GM23338 (cell line): ENCODE measurements at regions not wholly inside any gene's neighbourhood (a gene's known extent, or its start where the extent isn't known, plus 50 kb on each side); places are given as distances from the start of the nearest gene placed in this dataset.

Source experiments
- ATAC-seq: fragments of 200-7000 bp; cut with Tn5 transposase; 3 replicates; pipeline ENCODE4 v1.9.1; 2020
- DNase-seq: peaks from one replicate; pipeline ENCODE4 v3.0.0-alpha.2; 2015; ENCODE audit warnings: low spot score
- H2AFZ ChIP-seq: fragments of 200-600 bp; sonication (generic); 2 replicates; pipeline ENCODE4 v1.8.0; 2016; ENCODE audit warnings: antibody characterized with exemption, mild to moderate bottlenecking, moderate library complexity
- H3F3A ChIP-seq: fragments of 200-600 bp; sonication (generic); replicated peaks from 2 replicates; pipeline ENCODE4 v1.8.0; 2017; ENCODE audit warnings: antibody characterized with exemption, mixed run types, low read depth
- H3K27ac ChIP-seq: fragments of 200-600 bp; sonication (generic); 2 replicates; pipeline ENCODE4 v1.6.1; 2016; ENCODE audit warnings: low read depth
- H3K27me3 ChIP-seq: fragments of 200-600 bp; sonication (generic); 2 replicates; pipeline ENCODE4 v1.8.0; 2016; ENCODE audit warnings: mild to moderate bottlenecking, mixed run types, moderate library complexity; ENCODE audit not compliant: insufficient read depth
- H3K36me3 ChIP-seq: fragments of 200-600 bp; sonication (generic); 2 replicates; pipeline ENCODE4 v1.8.0; 2016; ENCODE audit warnings: mild to moderate bottlenecking; ENCODE audit not compliant: insufficient read depth
- H3K4me1 ChIP-seq: fragments of 200-600 bp; sonication (generic); 2 replicates; pipeline ENCODE4 v1.8.0; 2016; ENCODE audit warnings: mild to moderate bottlenecking, moderate library complexity; ENCODE audit not compliant: insufficient read depth
- H3K4me2 ChIP-seq: fragments of 200-600 bp; sonication (generic); 2 replicates; pipeline ENCODE4 v1.7.1; 2017; ENCODE audit warnings: mixed run types
- H3K4me3 ChIP-seq: fragments of 200-600 bp; sonication (generic); 2 replicates; pipeline ENCODE4 v1.6.1; 2016; ENCODE audit warnings: mixed run types
- H3K79me2 ChIP-seq: fragments of 200-600 bp; sonication (generic); replicated peaks from 2 replicates; pipeline ENCODE4 v1.8.0; 2017; ENCODE audit warnings: mild to moderate bottlenecking; ENCODE audit not compliant: insufficient read depth
- H3K9me2 ChIP-seq: fragments of 200-600 bp; sonication (generic); 2 replicates; pipeline ENCODE4 v1.8.0; 2017; ENCODE audit not compliant: insufficient read depth
- H4K20me1 ChIP-seq: fragments of 200-600 bp; sonication (generic); replicated peaks from 2 replicates; pipeline ENCODE4 v1.8.0; 2017; ENCODE audit warnings: mild to moderate bottlenecking; ENCODE audit not compliant: insufficient read depth
- H3K27ac Mint-ChIP-seq: 2 replicates; pipeline ENCODE4 v1.8.0; 2020; ENCODE audit warnings: inconsistent platforms, mild to moderate bottlenecking, moderate library complexity, mixed read lengths
- H3K27me3 Mint-ChIP-seq: 3 replicates; pipeline ENCODE4 v1.8.0; 2022; ENCODE audit warnings: low read depth, mild to moderate bottlenecking, moderate library complexity, mixed read lengths, inconsistent platforms; ENCODE audit not compliant: insufficient read depth, poor library complexity
- H3K36me3 Mint-ChIP-seq: 3 replicates; pipeline ENCODE4 v1.8.0; 2021; ENCODE audit warnings: low read depth, mild to moderate bottlenecking, inconsistent platforms, moderate library complexity, mixed read lengths
- H3K4me1 Mint-ChIP-seq: 3 replicates; pipeline ENCODE4 v1.8.0; 2020; ENCODE audit warnings: mild to moderate bottlenecking, inconsistent platforms, mixed read lengths
- H3K4me3 Mint-ChIP-seq: 3 replicates; pipeline ENCODE4 v1.8.0; 2021; ENCODE audit warnings: moderate library complexity, mild to moderate bottlenecking, inconsistent platforms, mixed read lengths
- H3K9me3 Mint-ChIP-seq: 3 replicates; pipeline ENCODE4 v1.8.0; 2020; ENCODE audit warnings: moderate library complexity, mild to moderate bottlenecking, inconsistent platforms, mixed read lengths
- CREB1 ChIP-seq: fragments of 250-450 bp; sonication (Bioruptor Pico); IDR thresholded peaks from 2 replicates; pipeline ENCODE4 v1.5.0; 2020; ENCODE audit warnings: low read depth, mild to moderate bottlenecking, moderate library complexity
- EZH2 ChIP-seq: fragments of 200-600 bp; sonication (generic); IDR thresholded peaks from one replicate; pipeline ENCODE4 v1.8.0; 2017; ENCODE audit warnings: antibody characterized with exemption, mild to moderate bottlenecking, low read depth; ENCODE audit not compliant: unreplicated experiment
- EZH2phosphoT487 ChIP-seq: fragments of 200-600 bp; sonication (generic); IDR thresholded peaks from one replicate; pipeline ENCODE4 v1.8.1; 2018; ENCODE audit warnings: antibody characterized with exemption; ENCODE audit not compliant: unreplicated experiment
- NANOG ChIP-seq: IDR thresholded peaks from 2 replicates; pipeline ENCODE4 v1.6.1; 2016; ENCODE audit warnings: antibody characterized with exemption, borderline replicate concordance
- POLR2AphosphoS5 ChIP-seq: IDR thresholded peaks from 2 replicates; pipeline ENCODE4 v1.6.1; 2016; ENCODE audit warnings: antibody characterized with exemption, low read depth
- STAT1 ChIP-seq: IDR thresholded peaks from one replicate; pipeline ENCODE4 v1.6.1; 2016; ENCODE audit warnings: antibody characterized with exemption; ENCODE audit not compliant: unreplicated experiment
- ZNF114 ChIP-seq: fragments of 250-450 bp; sonication (Bioruptor Pico); IDR thresholded peaks from 2 replicates; pipeline ENCODE4 v1.5.0; 2020; ENCODE audit warnings: mild to moderate bottlenecking, moderate library complexity
- ZNF331 ChIP-seq: fragments of 250-450 bp; sonication (Bioruptor Pico); IDR thresholded peaks from 2 replicates; pipeline ENCODE4 v1.5.0; 2020; ENCODE audit warnings: low read depth, mild to moderate bottlenecking, moderate library complexity
- TF ChIP-seq, protein P1 (sequence below): fragments of 250-450 bp; sonication (Bioruptor Pico); IDR thresholded peaks from 2 replicates; pipeline ENCODE4 v1.5.0; 2020; ENCODE audit warnings: mild to moderate bottlenecking, moderate library complexity
- TF ChIP-seq, protein P2 (sequence below): IDR thresholded peaks from one replicate; pipeline ENCODE4 v1.6.1; 2018; ENCODE audit warnings: antibody characterized with exemption; ENCODE audit not compliant: unreplicated experiment

DNA sequence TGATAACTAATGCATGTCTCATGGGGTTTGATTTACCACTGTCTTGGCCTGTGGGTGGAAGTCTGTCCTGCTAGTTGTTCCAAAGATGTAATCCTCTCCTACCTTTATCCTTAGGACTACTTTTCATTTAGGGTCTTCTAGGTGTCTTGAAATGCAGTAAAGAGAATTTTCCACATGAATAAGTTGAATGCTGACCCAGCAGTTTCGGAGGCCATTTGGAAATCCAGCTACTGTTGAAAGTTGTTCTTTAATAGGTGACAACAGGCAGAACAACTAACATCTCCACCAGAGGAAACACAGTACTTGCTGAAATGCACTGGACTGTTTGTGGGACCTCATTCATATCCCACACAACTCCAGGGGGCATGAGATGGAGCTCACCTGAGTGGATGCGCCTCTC is 478.1 kb downstream of the BTBD3 start:
- H3K36me3 ChIP-seq: no peaks in the 10 kb centered on the region
- DNase-seq: no peak
- H3K4me1 Mint-ChIP-seq: no peaks in the 10 kb centered on the region
- H3K4me3 Mint-ChIP-seq: no peak overlapping the region
- H3K27me3 Mint-ChIP-seq: no peaks in the 10 kb centered on the region
- H3K9me3 Mint-ChIP-seq: no peaks in the 10 kb centered on the region; the same call in 2 of the 3 replicates
- H3K4me2 ChIP-seq: no peak overlapping the region
- no peak overlapping the region for H3K4me3 ChIP-seq
- 0 out of 2 replicates have a peak, but pooled peaks cover 3% of the 10 kb centered on the region for H4K20me1 ChIP-seq
- H3K36me3 Mint-ChIP-seq: no peaks in the 10 kb centered on the region
- no peak overlapping the region for H2AFZ ChIP-seq
- no peak overlapping the region for H3K27ac Mint-ChIP-seq
- no peaks in the 10 kb centered on the region for H3K4me1 ChIP-seq
- H3K9me2 ChIP-seq: peaks cover 17% of the 10 kb centered on the region
- no peak overlapping the region for H3K27ac ChIP-seq
- no peaks in the 10 kb centered on the region for H3F3A ChIP-seq
- no peak for TF ChIP-seq NANOG
- TF ChIP-seq, protein P1, sequence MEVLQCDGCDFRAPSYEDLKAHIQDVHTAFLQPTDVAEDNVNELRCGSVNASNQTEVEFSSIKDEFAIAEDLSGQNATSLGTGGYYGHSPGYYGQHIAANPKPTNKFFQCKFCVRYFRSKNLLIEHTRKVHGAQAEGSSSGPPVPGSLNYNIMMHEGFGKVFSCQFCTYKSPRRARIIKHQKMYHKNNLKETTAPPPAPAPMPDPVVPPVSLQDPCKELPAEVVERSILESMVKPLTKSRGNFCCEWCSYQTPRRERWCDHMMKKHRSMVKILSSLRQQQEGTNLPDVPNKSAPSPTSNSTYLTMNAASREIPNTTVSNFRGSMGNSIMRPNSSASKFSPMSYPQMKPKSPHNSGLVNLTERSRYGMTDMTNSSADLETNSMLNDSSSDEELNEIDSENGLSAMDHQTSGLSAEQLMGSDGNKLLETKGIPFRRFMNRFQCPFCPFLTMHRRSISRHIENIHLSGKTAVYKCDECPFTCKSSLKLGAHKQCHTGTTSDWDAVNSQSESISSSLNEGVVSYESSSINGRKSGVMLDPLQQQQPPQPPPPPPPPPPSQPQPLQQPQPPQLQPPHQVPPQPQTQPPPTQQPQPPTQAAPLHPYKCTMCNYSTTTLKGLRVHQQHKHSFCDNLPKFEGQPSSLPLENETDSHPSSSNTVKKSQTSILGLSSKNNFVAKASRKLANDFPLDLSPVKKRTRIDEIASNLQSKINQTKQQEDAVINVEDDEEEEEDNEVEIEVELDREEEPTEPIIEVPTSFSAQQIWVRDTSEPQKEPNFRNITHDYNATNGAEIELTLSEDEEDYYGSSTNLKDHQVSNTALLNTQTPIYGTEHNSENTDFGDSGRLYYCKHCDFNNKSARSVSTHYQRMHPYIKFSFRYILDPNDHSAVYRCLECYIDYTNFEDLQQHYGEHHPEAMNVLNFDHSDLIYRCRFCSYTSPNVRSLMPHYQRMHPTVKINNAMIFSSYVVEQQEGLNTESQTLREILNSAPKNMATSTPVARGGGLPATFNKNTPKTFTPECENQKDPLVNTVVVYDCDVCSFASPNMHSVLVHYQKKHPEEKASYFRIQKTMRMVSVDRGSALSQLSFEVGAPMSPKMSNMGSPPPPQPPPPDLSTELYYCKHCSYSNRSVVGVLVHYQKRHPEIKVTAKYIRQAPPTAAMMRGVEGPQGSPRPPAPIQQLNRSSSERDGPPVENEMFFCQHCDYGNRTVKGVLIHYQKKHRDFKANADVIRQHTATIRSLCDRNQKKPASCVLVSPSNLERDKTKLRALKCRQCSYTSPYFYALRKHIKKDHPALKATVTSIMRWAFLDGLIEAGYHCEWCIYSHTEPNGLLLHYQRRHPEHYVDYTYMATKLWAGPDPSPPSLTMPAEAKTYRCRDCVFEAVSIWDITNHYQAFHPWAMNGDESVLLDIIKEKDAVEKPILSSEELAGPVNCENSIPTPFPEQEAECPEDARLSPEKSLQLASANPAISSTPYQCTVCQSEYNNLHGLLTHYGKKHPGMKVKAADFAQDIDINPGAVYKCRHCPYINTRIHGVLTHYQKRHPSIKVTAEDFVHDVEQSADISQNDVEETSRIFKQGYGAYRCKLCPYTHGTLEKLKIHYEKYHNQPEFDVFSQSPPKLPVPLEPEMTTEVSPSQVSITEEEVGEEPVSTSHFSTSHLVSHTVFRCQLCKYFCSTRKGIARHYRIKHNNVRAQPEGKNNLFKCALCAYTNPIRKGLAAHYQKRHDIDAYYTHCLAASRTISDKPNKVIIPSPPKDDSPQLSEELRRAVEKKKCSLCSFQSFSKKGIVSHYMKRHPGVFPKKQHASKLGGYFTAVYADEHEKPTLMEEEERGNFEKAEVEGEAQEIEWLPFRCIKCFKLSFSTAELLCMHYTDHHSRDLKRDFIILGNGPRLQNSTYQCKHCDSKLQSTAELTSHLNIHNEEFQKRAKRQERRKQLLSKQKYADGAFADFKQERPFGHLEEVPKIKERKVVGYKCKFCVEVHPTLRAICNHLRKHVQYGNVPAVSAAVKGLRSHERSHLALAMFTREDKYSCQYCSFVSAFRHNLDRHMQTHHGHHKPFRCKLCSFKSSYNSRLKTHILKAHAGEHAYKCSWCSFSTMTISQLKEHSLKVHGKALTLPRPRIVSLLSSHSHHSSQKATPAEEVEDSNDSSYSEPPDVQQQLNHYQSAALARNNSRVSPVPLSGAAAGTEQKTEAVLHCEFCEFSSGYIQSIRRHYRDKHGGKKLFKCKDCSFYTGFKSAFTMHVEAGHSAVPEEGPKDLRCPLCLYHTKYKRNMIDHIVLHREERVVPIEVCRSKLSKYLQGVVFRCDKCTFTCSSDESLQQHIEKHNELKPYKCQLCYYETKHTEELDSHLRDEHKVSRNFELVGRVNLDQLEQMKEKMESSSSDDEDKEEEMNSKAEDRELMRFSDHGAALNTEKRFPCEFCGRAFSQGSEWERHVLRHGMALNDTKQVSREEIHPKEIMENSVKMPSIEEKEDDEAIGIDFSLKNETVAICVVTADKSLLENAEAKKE (CRISPR knock-in tag): no peak
- TF ChIP-seq ZNF114 (CRISPR knock-in tag): no peak
- no peak for TF ChIP-seq POLR2AphosphoS5
- TF ChIP-seq EZH2phosphoT487: no peak
- TF ChIP-seq ZNF331 (CRISPR knock-in tag): no peak
- TF ChIP-seq CREB1: no peak
- TF ChIP-seq, protein P2, sequence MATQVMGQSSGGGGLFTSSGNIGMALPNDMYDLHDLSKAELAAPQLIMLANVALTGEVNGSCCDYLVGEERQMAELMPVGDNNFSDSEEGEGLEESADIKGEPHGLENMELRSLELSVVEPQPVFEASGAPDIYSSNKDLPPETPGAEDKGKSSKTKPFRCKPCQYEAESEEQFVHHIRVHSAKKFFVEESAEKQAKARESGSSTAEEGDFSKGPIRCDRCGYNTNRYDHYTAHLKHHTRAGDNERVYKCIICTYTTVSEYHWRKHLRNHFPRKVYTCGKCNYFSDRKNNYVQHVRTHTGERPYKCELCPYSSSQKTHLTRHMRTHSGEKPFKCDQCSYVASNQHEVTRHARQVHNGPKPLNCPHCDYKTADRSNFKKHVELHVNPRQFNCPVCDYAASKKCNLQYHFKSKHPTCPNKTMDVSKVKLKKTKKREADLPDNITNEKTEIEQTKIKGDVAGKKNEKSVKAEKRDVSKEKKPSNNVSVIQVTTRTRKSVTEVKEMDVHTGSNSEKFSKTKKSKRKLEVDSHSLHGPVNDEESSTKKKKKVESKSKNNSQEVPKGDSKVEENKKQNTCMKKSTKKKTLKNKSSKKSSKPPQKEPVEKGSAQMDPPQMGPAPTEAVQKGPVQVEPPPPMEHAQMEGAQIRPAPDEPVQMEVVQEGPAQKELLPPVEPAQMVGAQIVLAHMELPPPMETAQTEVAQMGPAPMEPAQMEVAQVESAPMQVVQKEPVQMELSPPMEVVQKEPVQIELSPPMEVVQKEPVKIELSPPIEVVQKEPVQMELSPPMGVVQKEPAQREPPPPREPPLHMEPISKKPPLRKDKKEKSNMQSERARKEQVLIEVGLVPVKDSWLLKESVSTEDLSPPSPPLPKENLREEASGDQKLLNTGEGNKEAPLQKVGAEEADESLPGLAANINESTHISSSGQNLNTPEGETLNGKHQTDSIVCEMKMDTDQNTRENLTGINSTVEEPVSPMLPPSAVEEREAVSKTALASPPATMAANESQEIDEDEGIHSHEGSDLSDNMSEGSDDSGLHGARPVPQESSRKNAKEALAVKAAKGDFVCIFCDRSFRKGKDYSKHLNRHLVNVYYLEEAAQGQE: no peak
- no peak for TF ChIP-seq STAT1
- TF ChIP-seq EZH2: no peak
- no peaks in the 10 kb centered on the region for H3K27me3 ChIP-seq
- no peak for ATAC-seq
- no peaks in the 10 kb centered on the region for H3K79me2 ChIP-seq
